HG03196 (cell line): ENCODE measurements at regions not wholly inside any gene's neighbourhood (a gene's known extent, or its start where the extent isn't known, plus 50 kb on each side); places are given as distances from the start of the nearest gene placed in this dataset.
"Not testable (repeated sequence)": the region's sequence is repeated elsewhere in the genome, so short reads cannot be mapped to it uniquely, and the experiment has no call there.

Experiments used
- ATAC-seq: cut with Tn5 transposase; IDR thresholded peaks from one replicate; pipeline ENCODE4 v1.9.1; 2021; ENCODE audit not compliant: unreplicated experiment

DNA sequence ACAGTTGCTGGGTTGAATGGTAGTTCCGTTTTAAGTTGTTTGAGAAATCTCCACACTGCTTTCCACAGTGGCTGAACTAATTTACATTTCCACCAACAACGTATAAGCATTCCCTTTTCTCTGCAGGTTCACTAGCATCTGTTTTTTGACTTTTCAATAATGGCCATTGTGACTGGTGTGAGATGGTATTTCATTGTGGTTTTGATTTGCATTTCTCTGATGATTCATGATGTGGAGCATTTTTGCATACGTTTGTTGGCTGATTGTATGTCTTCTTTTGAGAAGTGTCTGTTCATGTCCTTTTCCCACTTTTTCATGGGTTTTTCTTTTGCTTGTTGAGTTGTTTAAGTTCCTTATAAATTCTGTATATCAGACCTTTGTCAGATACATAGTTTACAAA, 150.2 kb upstream of the MAP3K1 start:
- not testable (repeated sequence) for ATAC-seq

DNA sequence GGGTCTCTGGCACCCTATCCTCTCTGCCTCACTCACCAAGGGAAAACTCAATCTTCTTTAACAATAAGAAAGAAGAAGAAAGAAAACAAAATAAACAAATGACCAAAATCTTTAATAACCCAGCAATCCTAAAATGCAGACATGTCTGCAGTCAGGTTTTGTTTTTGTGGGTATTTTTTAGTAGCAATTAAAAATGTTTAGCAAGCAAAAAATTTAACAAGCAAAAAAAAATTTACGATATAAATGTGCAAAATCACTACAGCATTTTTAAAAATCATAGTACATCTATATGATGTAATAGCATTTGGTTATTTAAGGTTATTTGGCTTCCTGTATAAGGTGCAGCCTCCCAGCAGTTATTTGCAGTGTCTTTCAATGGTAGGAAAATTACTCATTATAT, 151.3 kb upstream of the MAP3K1 start:
- no peak for ATAC-seq

DNA sequence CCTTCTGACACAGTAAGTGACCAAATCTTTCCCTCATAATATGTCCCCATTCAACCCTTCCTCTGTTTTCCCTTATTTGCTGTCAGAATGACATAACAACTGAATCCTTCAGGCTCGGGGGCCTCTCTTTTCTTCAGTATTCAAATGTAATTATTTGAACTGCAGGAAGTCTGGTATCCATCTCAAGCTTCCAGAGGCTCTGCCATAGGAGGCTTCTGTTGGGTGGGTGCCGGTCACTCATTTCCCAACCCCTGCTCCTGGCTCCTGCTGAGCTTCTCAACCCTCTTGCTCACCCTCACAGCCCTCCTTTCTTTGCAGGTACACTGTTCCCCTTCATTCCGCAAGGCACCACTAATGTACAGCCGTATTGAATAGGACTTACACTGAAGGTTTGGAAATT, 151.8 kb upstream of the MAP3K1 start:
- no peak for ATAC-seq

DNA sequence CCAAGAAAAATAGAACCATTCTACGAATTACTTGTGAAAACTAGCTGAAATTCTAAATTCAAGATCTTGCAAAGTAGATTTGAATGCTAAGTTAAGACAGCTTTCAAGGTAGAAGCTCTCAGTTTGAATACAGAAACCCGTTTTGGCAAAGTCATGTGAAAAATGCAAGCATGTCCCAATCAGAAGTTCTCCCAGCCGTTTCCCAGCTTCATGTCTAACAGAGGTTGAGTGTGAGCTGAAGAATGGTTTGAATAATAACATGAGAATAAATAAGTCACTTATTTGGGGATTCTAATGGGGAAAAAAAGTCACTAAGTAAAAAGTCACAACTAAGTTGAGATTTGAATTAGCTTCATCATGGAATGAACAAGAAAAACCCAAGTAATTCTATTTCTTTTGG, 152.5 kb upstream of the MAP3K1 start:
- no peak for ATAC-seq

DNA sequence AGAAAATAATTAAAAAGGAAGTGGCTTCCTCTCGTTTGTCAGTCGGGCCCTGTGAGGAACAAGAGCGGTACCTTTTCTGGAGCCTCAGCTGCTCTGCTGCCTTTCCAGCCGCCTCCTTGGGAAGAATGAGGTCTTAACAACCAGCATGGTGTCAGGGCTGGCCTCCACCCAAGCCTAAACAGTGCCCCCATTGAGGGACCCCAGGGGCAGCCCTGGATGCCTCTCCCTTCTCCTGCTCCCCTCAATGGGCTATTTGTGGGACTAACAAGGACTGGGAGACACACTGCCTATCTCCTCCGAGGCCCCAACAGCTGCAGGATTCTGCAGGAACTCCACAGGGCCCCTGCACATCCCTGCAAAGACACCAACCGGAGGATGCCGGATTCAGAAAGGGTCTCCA, 155.4 kb upstream of the MAP3K1 start:
- no peak for ATAC-seq

DNA sequence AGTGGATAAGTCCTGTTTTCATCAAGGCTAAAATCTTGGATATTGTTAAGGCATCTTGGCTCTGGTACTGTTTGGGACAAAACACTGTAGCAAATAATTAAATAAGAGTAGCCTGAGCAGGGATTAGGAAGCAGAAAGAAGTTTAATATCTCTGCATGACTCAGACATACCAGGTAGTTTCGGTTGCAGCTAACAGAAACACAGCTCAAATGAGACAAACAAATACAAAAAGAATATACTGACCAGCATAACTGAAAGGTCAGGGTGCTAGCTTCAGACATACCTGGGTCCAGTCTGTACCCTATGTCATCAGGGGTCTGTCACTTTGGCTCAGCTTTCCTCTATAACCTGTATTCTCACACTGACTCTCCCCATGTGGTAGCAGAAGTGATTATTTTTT, 156.4 kb upstream of the MAP3K1 start:
- no peak for ATAC-seq

DNA sequence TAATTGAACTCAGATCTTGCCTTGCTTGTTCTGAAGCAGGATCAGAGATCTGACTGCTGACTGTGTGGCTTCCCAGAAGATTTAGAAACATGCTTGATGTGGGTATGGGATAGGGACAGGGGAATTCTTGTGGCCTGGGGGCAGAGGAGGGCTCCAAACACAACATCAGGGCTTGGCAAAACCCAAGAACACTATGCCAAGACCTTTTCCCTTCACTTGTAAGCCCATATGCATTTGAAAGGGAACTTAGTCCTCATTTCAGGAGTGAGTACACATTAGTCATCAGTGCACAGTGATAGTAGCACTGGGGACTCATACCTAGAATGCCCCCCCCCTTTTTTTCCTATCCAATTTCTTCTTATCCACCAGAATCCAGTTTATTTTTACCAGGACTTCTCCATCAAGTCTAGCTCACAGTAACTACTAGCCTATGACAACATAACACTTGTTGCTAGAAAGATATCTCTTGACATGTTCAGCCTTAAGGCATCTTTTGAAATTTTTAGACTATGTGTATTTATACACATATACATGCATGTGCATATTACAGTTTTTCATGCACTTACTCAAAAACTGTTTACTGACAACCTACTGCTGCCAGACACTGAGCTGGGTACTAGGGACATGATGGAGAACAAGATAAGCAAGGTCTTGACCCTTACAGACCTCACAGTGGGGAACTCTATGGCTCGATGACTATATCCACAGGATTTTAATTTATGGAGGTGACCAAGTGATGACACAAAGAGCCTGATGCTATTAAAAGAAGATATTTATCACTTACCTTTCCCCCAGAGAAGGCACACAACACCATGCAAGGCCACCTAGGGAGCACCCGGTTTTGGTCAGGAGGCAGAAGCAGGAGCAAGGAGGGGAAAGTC, 158.3 kb upstream of the MAP3K1 start:
- ATAC-seq: no peak

DNA sequence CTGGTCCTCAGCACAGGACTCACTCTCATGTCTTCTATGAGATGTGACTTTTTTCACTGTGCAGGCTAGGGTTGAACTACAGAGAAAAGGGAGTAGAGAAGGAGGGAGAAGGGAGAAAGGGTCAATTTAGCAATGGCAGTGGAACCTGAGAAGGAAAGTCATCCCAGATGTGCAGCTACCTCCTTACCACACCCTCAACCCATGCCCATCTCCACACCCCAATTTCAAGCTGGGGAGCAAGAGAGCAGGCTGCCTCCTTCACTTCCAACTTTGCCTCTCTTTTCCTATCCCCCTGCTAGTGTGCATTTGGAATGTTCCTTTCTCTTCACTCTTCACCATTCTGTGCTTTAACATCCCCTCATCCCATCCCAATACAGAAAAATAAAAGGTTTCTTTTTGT, 163.5 kb upstream of the MAP3K1 start:
- ATAC-seq: no peak

DNA sequence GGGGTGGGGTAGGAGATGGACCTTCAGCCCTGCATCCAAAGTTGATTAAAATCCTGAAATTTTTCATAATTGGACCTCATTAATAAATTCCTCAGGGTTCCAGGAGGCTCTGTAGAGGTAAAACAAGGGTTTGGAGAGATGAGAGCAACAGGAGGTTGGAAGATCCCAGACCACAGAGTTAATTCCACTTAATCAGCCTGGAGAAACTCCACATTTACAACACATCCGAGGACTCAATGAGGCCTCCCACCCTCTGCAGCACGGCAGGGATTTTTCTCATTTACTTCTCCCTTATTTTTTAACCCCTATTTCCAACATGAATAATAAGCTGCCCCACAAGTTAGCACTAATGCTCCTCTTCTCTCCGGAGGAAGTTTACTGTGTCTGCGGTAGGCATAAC, 165.0 kb upstream of the MAP3K1 start:
- no peak for ATAC-seq

DNA sequence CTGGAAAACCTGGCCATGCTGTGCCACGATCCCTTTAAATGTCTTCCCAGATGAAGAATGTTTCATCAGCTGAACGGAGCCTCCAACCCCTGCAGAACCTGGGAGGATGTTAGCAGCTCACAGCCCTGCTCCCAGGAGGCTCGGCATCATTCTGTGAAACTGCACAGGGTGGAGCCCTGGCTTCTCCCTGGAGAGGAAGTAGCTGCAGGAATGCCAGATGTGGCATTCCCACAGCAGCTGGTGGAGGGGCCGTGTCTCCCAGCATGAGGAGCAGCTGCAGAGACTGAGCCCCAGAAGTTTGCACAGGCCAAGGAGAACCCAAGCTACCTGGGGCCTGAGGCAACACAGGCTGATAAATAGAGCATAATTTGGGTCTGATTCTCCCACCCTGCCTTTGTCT, 165.8 kb upstream of the MAP3K1 start:
- ATAC-seq: no peak

DNA sequence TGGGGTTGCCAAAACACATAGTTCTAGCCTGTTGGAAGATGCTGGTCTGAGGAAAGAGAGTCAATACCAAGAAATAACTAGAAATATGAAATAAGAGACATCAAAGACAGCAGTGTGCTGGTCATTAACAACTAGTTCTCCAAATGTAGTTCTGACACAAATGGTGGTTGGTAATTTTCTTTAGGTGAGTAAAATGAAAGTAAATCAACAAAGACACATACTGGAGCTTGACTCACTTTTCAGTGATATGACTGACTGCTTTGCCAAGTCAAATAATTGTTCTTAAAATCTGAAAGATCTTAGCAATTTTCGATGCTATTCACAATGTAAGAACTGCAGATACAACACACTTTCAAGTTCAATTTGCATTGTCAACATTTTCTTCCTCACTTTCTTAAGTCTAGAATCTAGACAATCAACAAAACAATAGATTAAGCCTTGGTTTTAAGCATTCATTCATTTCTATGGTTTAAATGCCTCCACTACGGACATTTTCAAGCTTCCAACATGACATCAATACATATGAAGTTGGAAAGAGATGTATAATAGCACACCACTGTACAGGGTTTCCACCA, 166.8 kb upstream of the MAP3K1 start:
- ATAC-seq: no peak

DNA sequence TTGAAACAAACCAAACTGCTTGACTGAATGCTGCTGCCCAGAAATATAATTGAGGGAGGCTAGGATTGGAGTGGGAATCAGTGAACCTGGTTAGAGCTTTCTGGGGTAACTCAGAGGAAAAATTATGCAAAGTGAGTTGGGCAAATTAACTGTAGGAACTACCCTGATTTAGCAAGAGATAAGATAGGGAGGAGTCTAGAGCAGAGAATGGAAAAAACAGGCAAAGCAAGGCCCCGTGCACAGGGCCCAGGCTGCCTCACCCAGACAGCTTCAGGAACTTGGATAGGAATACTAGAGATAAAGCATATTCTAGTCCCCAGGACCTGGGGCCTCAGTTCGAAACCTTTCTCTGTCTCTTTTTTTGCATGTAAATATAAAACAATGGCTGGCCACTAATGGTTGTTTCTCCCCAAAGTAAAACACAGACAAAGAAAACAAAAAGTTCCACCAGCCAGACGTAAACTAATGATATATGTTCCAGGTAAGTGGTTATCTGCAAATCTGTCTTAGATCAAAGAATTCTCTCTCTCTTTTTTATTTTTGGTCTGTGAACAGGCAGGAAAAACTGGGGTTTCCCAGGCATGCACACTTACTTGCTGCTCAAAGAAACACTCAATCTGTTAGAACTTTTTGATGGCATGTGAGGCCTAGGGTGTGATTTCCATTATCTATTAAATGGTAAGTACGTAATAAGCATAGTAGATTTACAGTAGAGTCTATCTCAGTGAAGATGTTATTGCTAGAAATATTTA, 168.1 kb upstream of the MAP3K1 start:
- no peak for ATAC-seq

DNA sequence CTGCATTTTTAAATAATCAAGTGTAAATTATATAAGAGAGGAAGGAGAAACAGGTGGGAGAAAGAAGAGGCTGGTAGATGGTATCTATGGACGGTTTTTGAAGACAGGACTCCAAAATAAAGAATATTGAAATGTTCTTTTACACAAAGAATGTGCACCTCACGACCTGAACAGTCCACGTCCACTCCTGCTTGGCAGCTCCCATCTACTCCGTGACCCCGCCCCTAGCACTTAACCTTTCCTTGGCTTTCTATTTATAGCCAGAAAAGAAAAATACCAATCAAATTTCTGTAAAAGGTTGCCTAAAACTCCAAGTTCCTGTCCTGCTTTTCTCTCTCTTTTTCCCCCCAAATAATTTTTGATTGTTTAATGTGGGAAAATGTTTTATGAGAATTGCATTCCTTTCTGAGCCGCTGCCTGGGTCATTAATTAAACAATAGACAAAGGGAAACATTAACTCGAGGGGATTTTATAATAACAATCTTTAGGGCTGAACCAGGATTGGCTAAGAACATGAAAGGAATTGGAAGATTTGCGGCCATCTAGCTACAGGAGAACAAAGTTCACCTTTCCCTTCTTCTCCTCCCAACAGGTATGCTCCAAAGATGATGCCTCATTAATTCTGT, 173.6 kb upstream of the MAP3K1 start:
- ATAC-seq: no peak

DNA sequence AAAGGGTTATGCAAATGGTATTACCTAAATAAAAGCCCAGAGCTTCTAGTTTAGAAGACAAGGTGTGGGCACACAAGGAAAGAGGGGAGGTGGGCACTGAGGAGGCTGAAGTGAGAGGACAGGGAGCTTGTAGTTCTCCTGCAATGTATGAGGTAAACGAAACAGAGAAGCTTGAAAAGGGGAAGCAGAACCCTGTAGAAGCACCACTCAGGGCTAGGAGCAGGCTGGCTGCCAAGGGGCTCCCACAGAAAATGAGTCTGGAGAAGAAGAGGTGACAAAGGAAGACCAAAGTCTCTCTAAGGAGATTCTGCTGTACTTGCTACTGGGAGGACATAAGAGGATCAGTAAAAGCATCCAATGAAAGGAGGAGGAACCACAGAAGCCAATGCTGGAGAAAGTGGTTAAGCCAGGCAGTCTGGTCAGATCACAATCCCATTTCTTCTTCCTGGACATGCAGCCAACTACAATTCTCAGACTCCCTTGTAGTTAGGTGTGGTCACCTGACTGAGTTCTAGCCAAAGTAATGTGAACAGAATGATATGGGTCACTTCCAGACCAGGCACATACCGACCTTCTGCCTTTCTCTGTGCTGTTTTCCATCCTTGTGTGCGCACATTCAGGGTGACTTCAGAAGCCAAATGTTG, 174.5 kb upstream of the MAP3K1 start:
- ATAC-seq: no peak

DNA sequence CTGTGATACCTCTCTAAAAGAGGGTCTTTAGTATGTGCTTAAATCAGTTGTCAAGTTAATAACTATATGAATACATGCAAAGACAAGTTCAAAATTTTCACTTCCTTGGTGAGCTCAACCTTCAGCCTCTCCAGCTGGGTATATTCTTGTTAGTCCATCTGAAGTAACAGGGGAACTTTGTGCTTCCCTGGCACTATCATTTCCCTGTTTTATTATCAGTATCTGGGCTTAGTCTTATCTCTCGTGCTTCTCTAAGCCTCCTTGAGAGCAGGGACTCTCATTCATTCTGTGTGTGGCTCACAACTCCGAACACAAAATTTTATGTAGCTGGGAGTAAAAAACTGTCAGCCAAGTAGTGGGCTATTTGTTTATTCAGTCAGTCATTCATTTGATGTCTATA, 175.9 kb upstream of the MAP3K1 start:
- ATAC-seq: no peak

DNA sequence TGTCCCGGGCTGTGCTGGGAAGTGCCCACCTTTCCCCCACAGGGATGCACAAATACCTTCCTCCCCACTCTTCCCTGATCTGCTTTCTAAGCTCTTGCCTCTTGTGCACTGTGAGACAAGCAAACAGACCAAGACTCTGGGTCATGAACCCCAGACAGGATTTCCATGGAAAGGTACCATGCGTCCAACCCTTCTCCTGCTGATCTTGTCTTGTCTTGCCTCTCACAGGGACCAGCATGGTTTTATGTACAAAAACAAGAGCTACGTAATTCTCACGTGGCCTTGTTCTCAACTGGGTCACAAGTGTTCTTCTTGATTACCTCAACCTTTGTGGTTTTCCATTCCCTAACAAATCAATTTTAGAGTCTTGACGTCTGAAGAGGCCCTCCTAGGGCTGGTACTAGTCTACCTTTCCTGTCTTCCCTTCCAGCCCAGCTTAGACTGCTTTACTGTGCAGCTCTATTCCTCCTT, 176.5 kb upstream of the MAP3K1 start:
- no peak for ATAC-seq

DNA sequence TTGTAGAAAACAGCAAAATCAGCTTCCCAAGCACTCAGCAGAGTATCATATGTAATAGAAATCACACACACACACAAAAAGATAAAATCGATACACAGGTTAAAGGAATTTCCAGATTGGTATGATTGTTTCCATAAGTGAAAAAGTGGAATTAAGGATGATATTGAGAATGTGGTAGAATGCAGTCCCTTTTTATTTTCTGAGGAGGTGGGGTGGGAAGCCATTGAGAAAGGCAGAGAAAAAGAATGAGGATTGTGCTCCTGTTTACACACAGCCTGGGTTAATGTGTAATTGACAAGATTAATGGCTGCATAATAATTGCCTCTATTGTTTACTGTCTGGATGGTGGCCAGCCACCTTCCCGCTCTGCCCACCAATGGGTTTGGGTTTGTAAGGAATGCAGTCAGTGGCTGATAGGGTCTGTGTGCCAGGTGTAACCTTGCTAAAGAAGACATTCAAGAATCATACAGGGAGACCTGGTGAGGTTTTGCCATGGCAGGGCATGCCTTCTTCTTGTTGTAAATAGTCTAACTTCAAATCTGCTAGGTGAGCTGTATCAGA, 177.2 kb upstream of the MAP3K1 start:
- ATAC-seq: no peak

DNA sequence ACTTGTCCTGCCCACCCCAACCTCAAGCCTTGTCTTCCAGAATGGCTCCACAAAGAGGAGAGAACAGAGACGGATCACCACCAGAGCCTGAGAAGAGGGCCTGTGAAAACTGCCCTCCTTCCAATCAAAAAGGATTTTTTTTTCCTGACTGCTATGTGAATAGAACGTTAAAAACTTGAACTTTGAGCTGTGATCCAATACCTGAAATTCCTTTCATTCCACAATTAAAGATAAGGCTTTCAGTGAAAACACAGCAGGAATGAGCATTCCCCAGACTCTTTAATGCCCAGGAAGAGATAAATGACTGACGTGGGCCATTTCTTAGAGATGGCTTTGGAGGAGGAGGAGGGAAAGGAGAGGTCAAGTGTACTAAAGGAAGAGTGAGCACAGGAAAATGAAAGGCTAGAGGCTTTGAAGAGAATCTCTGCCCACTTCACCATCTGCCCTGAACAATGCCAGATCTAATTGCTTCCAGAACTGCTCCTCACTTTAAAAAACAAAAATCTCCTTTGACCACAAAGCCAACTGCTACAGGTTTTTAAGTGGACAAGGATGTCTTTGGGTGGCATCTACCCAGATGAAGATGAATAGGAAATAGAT, 177.9 kb upstream of the MAP3K1 start:
- ATAC-seq: no peak

DNA sequence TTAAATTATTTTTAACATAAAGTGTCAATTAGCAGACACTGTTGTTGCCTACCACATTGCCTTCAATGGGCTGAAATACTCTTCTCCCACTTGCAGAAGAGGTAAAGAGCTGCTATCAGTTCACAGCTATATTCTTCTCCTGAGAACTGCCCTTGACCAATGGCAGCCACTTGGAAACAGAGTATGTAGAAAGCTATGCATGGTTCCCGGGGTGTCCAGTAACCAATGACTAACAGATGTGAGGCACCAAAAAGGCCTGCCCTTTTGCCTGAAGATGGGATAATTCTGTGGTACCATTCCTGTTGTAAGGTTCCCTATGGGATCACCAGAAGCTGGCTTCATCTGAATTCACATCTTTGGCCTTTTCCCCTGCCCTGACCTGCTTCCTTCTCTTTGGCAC, 181.4 kb upstream of the MAP3K1 start:
- no peak for ATAC-seq

DNA sequence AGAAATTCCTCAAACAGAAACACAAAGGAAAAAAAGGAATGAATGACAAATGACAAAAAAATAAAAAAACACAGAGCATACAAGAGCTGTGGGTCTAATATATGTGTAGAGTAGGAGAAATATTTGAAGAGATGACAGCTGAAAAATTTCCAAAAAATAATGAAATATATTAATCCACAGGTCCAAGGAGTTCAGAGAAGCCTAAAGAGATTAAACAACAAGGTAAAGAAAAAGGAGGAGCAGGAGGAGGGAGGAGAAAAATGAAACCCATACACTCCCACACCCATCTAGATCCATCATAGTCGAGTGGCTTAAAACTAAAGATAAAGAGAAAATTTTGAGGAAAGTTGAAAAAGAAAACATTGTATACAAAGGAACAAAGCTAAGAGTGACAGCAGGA, 182.4 kb upstream of the MAP3K1 start:
- ATAC-seq: no peak
